GM23338 (cell line): ENCODE measurements at regions not wholly inside any gene's neighbourhood (a gene's known extent, or its start where the extent isn't known, plus 50 kb on each side); places are given as distances from the start of the nearest gene placed in this dataset.

Source experiments
- ATAC-seq: fragments of 200-7000 bp; cut with Tn5 transposase; 3 replicates; pipeline ENCODE4 v1.9.1; 2020
- DNase-seq: peaks from one replicate; pipeline ENCODE4 v3.0.0-alpha.2; 2015; ENCODE audit warnings: low spot score
- H2AFZ ChIP-seq: fragments of 200-600 bp; sonication (generic); 2 replicates; pipeline ENCODE4 v1.8.0; 2016; ENCODE audit warnings: antibody characterized with exemption, mild to moderate bottlenecking, moderate library complexity
- H3F3A ChIP-seq: fragments of 200-600 bp; sonication (generic); replicated peaks from 2 replicates; pipeline ENCODE4 v1.8.0; 2017; ENCODE audit warnings: antibody characterized with exemption, mixed run types, low read depth
- H3K27ac ChIP-seq: fragments of 200-600 bp; sonication (generic); 2 replicates; pipeline ENCODE4 v1.6.1; 2016; ENCODE audit warnings: low read depth
- H3K27me3 ChIP-seq: fragments of 200-600 bp; sonication (generic); 2 replicates; pipeline ENCODE4 v1.8.0; 2016; ENCODE audit warnings: mild to moderate bottlenecking, mixed run types, moderate library complexity; ENCODE audit not compliant: insufficient read depth
- H3K36me3 ChIP-seq: fragments of 200-600 bp; sonication (generic); 2 replicates; pipeline ENCODE4 v1.8.0; 2016; ENCODE audit warnings: mild to moderate bottlenecking; ENCODE audit not compliant: insufficient read depth
- H3K4me1 ChIP-seq: fragments of 200-600 bp; sonication (generic); 2 replicates; pipeline ENCODE4 v1.8.0; 2016; ENCODE audit warnings: mild to moderate bottlenecking, moderate library complexity; ENCODE audit not compliant: insufficient read depth
- H3K4me2 ChIP-seq: fragments of 200-600 bp; sonication (generic); 2 replicates; pipeline ENCODE4 v1.7.1; 2017; ENCODE audit warnings: mixed run types
- H3K4me3 ChIP-seq: fragments of 200-600 bp; sonication (generic); 2 replicates; pipeline ENCODE4 v1.6.1; 2016; ENCODE audit warnings: mixed run types
- H3K79me2 ChIP-seq: fragments of 200-600 bp; sonication (generic); replicated peaks from 2 replicates; pipeline ENCODE4 v1.8.0; 2017; ENCODE audit warnings: mild to moderate bottlenecking; ENCODE audit not compliant: insufficient read depth
- H3K9me2 ChIP-seq: fragments of 200-600 bp; sonication (generic); 2 replicates; pipeline ENCODE4 v1.8.0; 2017; ENCODE audit not compliant: insufficient read depth
- H4K20me1 ChIP-seq: fragments of 200-600 bp; sonication (generic); replicated peaks from 2 replicates; pipeline ENCODE4 v1.8.0; 2017; ENCODE audit warnings: mild to moderate bottlenecking; ENCODE audit not compliant: insufficient read depth
- H3K27ac Mint-ChIP-seq: 2 replicates; pipeline ENCODE4 v1.8.0; 2020; ENCODE audit warnings: inconsistent platforms, mild to moderate bottlenecking, moderate library complexity, mixed read lengths
- H3K27me3 Mint-ChIP-seq: 3 replicates; pipeline ENCODE4 v1.8.0; 2022; ENCODE audit warnings: low read depth, mild to moderate bottlenecking, moderate library complexity, mixed read lengths, inconsistent platforms; ENCODE audit not compliant: insufficient read depth, poor library complexity
- H3K36me3 Mint-ChIP-seq: 3 replicates; pipeline ENCODE4 v1.8.0; 2021; ENCODE audit warnings: low read depth, mild to moderate bottlenecking, inconsistent platforms, moderate library complexity, mixed read lengths
- H3K4me1 Mint-ChIP-seq: 3 replicates; pipeline ENCODE4 v1.8.0; 2020; ENCODE audit warnings: mild to moderate bottlenecking, inconsistent platforms, mixed read lengths
- H3K4me3 Mint-ChIP-seq: 3 replicates; pipeline ENCODE4 v1.8.0; 2021; ENCODE audit warnings: moderate library complexity, mild to moderate bottlenecking, inconsistent platforms, mixed read lengths
- H3K9me3 Mint-ChIP-seq: 3 replicates; pipeline ENCODE4 v1.8.0; 2020; ENCODE audit warnings: moderate library complexity, mild to moderate bottlenecking, inconsistent platforms, mixed read lengths
- CREB1 ChIP-seq: fragments of 250-450 bp; sonication (Bioruptor Pico); IDR thresholded peaks from 2 replicates; pipeline ENCODE4 v1.5.0; 2020; ENCODE audit warnings: low read depth, mild to moderate bottlenecking, moderate library complexity
- CTCF ChIP-seq, 2 experiments: fragments of 200-600 bp in 1 of 2; sonication (generic) in 1 of 2; conservative IDR thresholded peaks; 2 replicates each; pipeline versions ENCODE4 v1.5.1 to v1.6.1; 2016 to 2017; ENCODE audit warnings: antibody characterized with exemption in 2 of 2, low read depth in 2 of 2, mild to moderate bottlenecking in 2 of 2, moderate library complexity in 1 of 2
- ETS1 ChIP-seq: IDR thresholded peaks from 2 replicates; pipeline ENCODE4 v1.6.1; 2016; ENCODE audit warnings: antibody characterized with exemption
- EZH2 ChIP-seq: fragments of 200-600 bp; sonication (generic); IDR thresholded peaks from one replicate; pipeline ENCODE4 v1.8.0; 2017; ENCODE audit warnings: antibody characterized with exemption, mild to moderate bottlenecking, low read depth; ENCODE audit not compliant: unreplicated experiment
- EZH2phosphoT487 ChIP-seq: fragments of 200-600 bp; sonication (generic); IDR thresholded peaks from one replicate; pipeline ENCODE4 v1.8.1; 2018; ENCODE audit warnings: antibody characterized with exemption; ENCODE audit not compliant: unreplicated experiment
- NANOG ChIP-seq: IDR thresholded peaks from 2 replicates; pipeline ENCODE4 v1.6.1; 2016; ENCODE audit warnings: antibody characterized with exemption, borderline replicate concordance
- REST ChIP-seq: IDR thresholded peaks from one replicate; pipeline ENCODE4 v1.6.1; 2018; ENCODE audit warnings: antibody characterized with exemption; ENCODE audit not compliant: unreplicated experiment
- STAT1 ChIP-seq: IDR thresholded peaks from one replicate; pipeline ENCODE4 v1.6.1; 2016; ENCODE audit warnings: antibody characterized with exemption; ENCODE audit not compliant: unreplicated experiment
- ZNF331 ChIP-seq: fragments of 250-450 bp; sonication (Bioruptor Pico); IDR thresholded peaks from 2 replicates; pipeline ENCODE4 v1.5.0; 2020; ENCODE audit warnings: low read depth, mild to moderate bottlenecking, moderate library complexity

GRCh38 chr18:78892721-78893120 lies 86.9 kb upstream of the SALL3 start:
- TF ChIP-seq EZH2 (no peak), NANOG (no peak), ZNF331 (no peak), CREB1 (CRISPR knock-in tag) (no peak), STAT1 (no peak), EZH2phosphoT487 (no peak), REST (no peak), CTCF (conservative IDR thresholded peaks at IDR 0.05; ENCODE audit: low read depth in 2 of 2) (no peak), ETS1 (no peak)
- H4K20me1 ChIP-seq, result no peaks in the 10 kb centered on the region
- no peaks in the 10 kb centered on the region for H3K27me3 ChIP-seq
- H3K79me2 ChIP-seq, result no peaks in the 10 kb centered on the region
- H3K4me3 ChIP-seq, result no peak overlapping the region
- H3F3A ChIP-seq, result no peaks in the 10 kb centered on the region
- H3K27ac ChIP-seq, result no peak overlapping the region
- H3K27me3 Mint-ChIP-seq, result peaks cover 1% of the 10 kb centered on the region
- H3K4me3 Mint-ChIP-seq, result no peak overlapping the region
- ATAC-seq, result no peak
- H3K9me2 ChIP-seq, result no peaks in the 10 kb centered on the region
- no peak overlapping the region for H3K4me2 ChIP-seq
- no peaks in the 10 kb centered on the region for H3K4me1 Mint-ChIP-seq
- DNase-seq, result no peak
- no peaks in the 10 kb centered on the region for H3K4me1 ChIP-seq
- H2AFZ ChIP-seq, result no peak overlapping the region; the same call in 1 of the 2 replicates
- H3K36me3 Mint-ChIP-seq, result peaks cover 31% of the 10 kb centered on the region
- peaks cover 9% of the 10 kb centered on the region; the same call in 1 of the 2 replicates for H3K36me3 ChIP-seq
- H3K9me3 Mint-ChIP-seq, result peaks cover 96% of the 10 kb centered on the region
- H3K27ac Mint-ChIP-seq, result no peak overlapping the region
